Colonic mucosa (tissue), 4 donors: ENCODE measurements at regions not wholly inside any gene's neighbourhood (a gene's known extent, or its start where the extent isn't known, plus 50 kb on each side); places are given as distances from the start of the nearest gene placed in this dataset.

Source experiments
- DNase-seq: peaks from one replicate; pipeline ENCODE4 v3.0.0-alpha.2; 2020
- H3K27ac ChIP-seq: fragments of 200-600 bp; one replicate; pipeline ENCODE4 v1.8.0; 2021
- H3K27me3 ChIP-seq: fragments of 200-600 bp; one replicate; pipeline ENCODE4 v1.8.0; 2021
- H3K36me3 ChIP-seq: fragments of 200-600 bp; one replicate; pipeline ENCODE4 v1.8.0; 2021
- H3K4me1 ChIP-seq: fragments of 200-600 bp; one replicate; pipeline ENCODE4 v1.8.0; 2021; ENCODE audit warnings: mild to moderate bottlenecking
- H3K4me3 ChIP-seq: fragments of 200-600 bp; one replicate; pipeline ENCODE4 v1.8.0; 2021
- H3K9ac ChIP-seq, 2 donors: one replicate each; pipeline ENCODE4 v1.7.0; 2013; ENCODE audit warnings: control low read depth in 2 of 2, low read depth in 2 of 2, low read length in 2 of 2
- H3K9me3 ChIP-seq: fragments of 200-600 bp; one replicate; pipeline ENCODE4 v1.8.0; 2021
- intact Hi-C: fragments of 100-400 bp; cut with DNase I; formaldehyde crosslinking; loops from one replicate; pipeline ENCODE4 v1.14.1; 2022
- TF ChIP-seq, protein P1 (sequence below): fragments of 200-600 bp; IDR thresholded peaks from one replicate; pipeline ENCODE4 v1.8.0; 2022; ENCODE audit warnings: antibody characterized with exemption, mild to moderate bottlenecking
- donor health status: healthy.
- donor health status: DM: no; HTN: no; CAD: no.
- donor health status: DM: no; HTN: no; CAD: no.

DNA sequence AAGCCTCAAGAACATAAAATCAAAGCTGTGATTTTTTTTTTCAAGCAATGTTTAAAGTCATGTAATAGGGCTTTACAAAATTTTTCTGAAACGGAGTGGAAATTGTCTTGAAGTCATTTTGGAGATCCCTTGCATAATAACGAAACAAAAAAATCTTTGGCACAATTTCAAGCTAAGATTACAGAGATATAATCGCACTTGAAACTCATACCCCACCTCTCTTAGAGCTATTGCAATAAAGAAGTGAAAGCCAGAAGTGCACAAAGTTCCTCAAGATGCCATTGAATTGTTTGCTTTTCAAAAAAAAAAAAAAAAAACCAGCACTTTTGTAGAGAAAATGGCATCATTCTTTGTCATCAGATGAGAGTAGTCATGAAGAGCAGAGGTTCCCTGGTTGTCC, 152.3 kb downstream of the PAX3 start:
- Histone ChIP-seq H3K9me3 (no peaks in the 10 kb centered on the region), H3K27me3 (no peaks in the 10 kb centered on the region), H3K4me3 (no peak overlapping the region), H3K9ac (no peak overlapping the region), H3K27ac (no peak overlapping the region), H3K36me3 (no peaks in the 10 kb centered on the region), H3K4me1 (no peaks in the 10 kb centered on the region)
- no peak for DNase-seq
- TF ChIP-seq, protein P1, sequence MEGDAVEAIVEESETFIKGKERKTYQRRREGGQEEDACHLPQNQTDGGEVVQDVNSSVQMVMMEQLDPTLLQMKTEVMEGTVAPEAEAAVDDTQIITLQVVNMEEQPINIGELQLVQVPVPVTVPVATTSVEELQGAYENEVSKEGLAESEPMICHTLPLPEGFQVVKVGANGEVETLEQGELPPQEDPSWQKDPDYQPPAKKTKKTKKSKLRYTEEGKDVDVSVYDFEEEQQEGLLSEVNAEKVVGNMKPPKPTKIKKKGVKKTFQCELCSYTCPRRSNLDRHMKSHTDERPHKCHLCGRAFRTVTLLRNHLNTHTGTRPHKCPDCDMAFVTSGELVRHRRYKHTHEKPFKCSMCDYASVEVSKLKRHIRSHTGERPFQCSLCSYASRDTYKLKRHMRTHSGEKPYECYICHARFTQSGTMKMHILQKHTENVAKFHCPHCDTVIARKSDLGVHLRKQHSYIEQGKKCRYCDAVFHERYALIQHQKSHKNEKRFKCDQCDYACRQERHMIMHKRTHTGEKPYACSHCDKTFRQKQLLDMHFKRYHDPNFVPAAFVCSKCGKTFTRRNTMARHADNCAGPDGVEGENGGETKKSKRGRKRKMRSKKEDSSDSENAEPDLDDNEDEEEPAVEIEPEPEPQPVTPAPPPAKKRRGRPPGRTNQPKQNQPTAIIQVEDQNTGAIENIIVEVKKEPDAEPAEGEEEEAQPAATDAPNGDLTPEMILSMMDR, result no peak
- intact Hi-C loops, result no loop called here

DNA sequence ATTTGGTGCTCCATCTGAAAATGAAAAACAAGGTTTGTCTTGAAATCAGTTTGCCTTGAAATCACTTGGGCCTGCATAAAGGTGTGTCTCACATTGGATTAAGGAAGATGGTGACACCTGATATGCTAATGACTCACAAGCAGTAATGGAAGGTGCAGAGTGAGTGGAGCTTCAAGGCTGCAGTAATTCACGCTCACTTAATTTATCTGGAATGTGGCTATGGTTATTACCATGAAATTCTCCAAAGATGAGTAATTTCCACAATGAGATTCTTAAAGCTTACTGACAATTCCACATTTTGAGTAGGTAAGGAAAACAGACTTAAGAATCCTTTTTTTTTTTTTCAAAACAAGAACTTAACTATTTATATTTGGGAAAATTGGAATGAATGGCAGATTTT, 156.8 kb downstream of the PAX3 start:
- H3K27me3 ChIP-seq, result no peaks in the 10 kb centered on the region
- H3K4me3 ChIP-seq, result no peak overlapping the region
- H3K9me3 ChIP-seq, result no peaks in the 10 kb centered on the region
- no peak for DNase-seq
- TF ChIP-seq, protein P1, result no peak
- intact Hi-C loops, result no loop called here
- no peak overlapping the region for H3K9ac ChIP-seq
- no peaks in the 10 kb centered on the region for H3K4me1 ChIP-seq
- no peaks in the 10 kb centered on the region for H3K36me3 ChIP-seq
- no peak overlapping the region for H3K27ac ChIP-seq

DNA sequence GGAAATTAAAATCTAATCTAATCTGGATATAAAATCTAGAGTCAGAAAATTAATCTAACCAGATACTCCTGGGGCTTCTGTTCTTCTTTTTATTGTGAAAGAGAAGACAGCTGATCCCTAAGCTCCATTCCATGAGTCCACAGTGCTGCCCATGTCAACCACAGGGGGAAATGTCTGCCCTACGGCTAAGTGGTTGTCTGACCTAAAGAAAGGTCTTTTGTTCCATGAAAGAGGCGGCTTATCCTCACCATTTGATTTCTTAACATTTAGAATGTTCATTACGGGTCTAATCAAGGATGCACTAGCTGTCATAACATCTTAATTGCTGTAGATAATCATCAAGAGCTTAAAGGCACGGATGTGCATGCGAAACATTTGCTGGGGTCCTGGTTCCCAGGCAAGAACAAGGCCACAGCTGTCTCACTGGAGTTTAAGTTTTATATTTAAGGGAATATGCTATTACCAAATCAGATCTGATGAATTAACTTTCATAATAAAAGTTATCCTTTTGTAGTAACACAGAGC, 162.6 kb downstream of the PAX3 start:
- intact Hi-C loops, result no loop called here
- H3K4me1 ChIP-seq, result no peaks in the 10 kb centered on the region
- DNase-seq, result no peak
- H3K36me3 ChIP-seq, result no peaks in the 10 kb centered on the region
- no peak overlapping the region for H3K27ac ChIP-seq
- no peak overlapping the region for H3K9ac ChIP-seq
- H3K27me3 ChIP-seq, result no peaks in the 10 kb centered on the region
- no peaks in the 10 kb centered on the region for H3K9me3 ChIP-seq
- no peak overlapping the region for H3K4me3 ChIP-seq
- TF ChIP-seq, protein P1, result no peak

DNA sequence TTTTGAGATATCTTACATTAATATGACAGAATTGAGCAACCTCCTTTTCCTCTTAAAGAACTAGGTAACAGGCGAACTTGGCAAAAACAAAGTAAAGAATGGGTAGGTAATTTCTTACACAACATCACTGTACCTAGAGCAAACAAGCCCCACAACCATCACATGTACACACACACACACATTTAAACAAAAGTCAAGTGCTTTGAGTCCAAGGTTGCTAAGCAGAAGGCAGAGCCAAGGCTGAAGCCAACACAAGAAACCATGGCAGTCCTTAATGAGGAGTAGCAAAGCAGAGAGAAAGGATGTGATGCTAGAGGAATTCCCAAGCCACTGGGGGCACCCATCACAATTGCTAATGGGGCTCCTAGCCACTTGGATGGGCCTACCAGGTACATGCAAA, 164.1 kb downstream of the PAX3 start:
- Histone ChIP-seq H3K4me1 (no peaks in the 10 kb centered on the region), H3K9ac (no peak overlapping the region), H3K27me3 (no peaks in the 10 kb centered on the region), H3K9me3 (no peaks in the 10 kb centered on the region), H3K36me3 (no peaks in the 10 kb centered on the region), H3K4me3 (no peak overlapping the region), H3K27ac (no peak overlapping the region)
- intact Hi-C loops, result no loop called here
- no peak for DNase-seq
- TF ChIP-seq, protein P1, result no peak

DNA sequence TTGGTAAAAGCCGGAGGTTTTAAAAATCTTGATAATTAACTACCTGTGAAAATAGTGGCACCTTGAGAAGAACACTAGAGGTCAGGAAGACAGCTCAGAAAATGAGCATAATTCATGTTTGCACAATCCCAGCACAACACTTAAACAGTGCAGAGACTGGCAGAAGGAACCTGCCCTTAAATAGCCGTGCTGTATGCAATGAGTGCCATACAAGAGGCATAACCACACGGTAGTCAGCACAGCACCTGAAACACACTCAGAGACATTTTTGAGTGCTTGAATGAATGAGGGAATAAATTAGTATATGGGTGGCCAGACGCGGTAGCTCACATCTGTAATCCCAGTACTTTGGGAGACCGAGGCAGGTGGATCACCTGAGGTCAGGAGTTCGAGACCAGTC, 164.9 kb downstream of the PAX3 start:
- Histone ChIP-seq H3K27ac (no peak overlapping the region), H3K9ac (no peak overlapping the region), H3K4me3 (no peak overlapping the region), H3K4me1 (no peaks in the 10 kb centered on the region), H3K36me3 (no peaks in the 10 kb centered on the region), H3K9me3 (no peaks in the 10 kb centered on the region), H3K27me3 (no peaks in the 10 kb centered on the region)
- intact Hi-C loops, result no loop called here
- TF ChIP-seq, protein P1, result no peak
- DNase-seq, result no peak

DNA sequence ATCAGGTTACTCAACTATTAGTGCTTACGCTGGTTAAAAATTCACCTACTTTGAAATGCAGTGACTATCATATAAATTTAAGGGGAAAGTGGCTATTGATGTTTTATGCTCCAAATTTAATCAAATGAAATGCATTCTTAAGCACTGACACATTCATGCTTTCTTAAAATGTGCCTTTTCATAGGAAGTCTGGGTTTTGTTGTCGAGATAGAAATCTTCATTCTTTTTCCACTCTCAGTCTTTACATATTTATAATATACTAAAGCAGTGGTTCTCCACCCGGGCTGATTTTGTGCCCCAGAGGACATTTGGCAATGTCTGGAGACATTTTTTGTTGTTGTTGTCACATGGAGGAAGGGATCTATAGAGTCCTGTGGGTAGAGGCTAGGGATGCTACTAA, 167.9 kb downstream of the PAX3 start:
- no peaks in the 10 kb centered on the region for H3K9me3 ChIP-seq
- no peaks in the 10 kb centered on the region for H3K27me3 ChIP-seq
- no peak overlapping the region for H3K9ac ChIP-seq
- H3K4me3 ChIP-seq, result no peak overlapping the region
- intact Hi-C loops, result no loop called here
- no peak overlapping the region for H3K27ac ChIP-seq
- TF ChIP-seq, protein P1, result no peak
- no peak for DNase-seq
- H3K36me3 ChIP-seq, result no peaks in the 10 kb centered on the region
- no peaks in the 10 kb centered on the region for H3K4me1 ChIP-seq
